Stimulated activated naive B cell treated with anti-CD40 and anti-IgM and Interleukin-4, amounts not matched to agents 10 μg/mL and 1 μg/mL and 100 μg/mL, for 72 hours (primary cell): ENCODE measurements at regions not wholly inside any gene's neighbourhood (a gene's known extent, or its start where the extent isn't known, plus 50 kb on each side); places are given as distances from the start of the nearest gene placed in this dataset.
A peak's percentile ranks its signal among the peaks of the same experiment; 100 is the strongest.

Source experiments
- ATAC-seq, 2 donors: fragments of 150-1000 bp; cut with Tn5 transposase; replicated peaks; 2 replicates each; pipeline ENCODE4 v1.10.0; 2021; ENCODE audit warnings: moderate library complexity in 1 of 2
- DNase-seq: peaks from one replicate; pipeline ENCODE4 v3.0.0; 2021
- H3K27ac Mint-ChIP-seq: one replicate; pipeline ENCODE4 v1.8.0; 2022; ENCODE audit warnings: mild to moderate bottlenecking, mixed read lengths
- H3K27me3 Mint-ChIP-seq, 2 donors: one replicate each; pipeline ENCODE4 v1.8.0; 2022; ENCODE audit warnings: mixed read lengths in 2 of 2
- H3K36me3 Mint-ChIP-seq, 2 donors: one replicate each; pipeline ENCODE4 v1.8.0; 2022; ENCODE audit warnings: mixed read lengths in 2 of 2, mild to moderate bottlenecking in 1 of 2
- H3K4me1 Mint-ChIP-seq, 2 donors: one replicate each; pipeline ENCODE4 v1.8.0; 2022; ENCODE audit warnings: mixed read lengths in 2 of 2, mild to moderate bottlenecking in 1 of 2
- H3K4me3 Mint-ChIP-seq, 2 donors: one replicate each; pipeline ENCODE4 v1.8.0; 2022; ENCODE audit warnings: mild to moderate bottlenecking in 2 of 2, mixed read lengths in 2 of 2, moderate library complexity in 1 of 2
- H3K9me3 Mint-ChIP-seq, 2 donors: one replicate each; pipeline ENCODE4 v1.8.0; 2022; ENCODE audit warnings: mixed read lengths in 2 of 2, mild to moderate bottlenecking in 1 of 2

- H3K27me3 Mint-ChIP-seq = peaks cover 12 to 19% of the 10 kb centered on the region in 2 donors
- peaks cover 0 to 1% of the 10 kb centered on the region in 2 donors for H3K4me1 Mint-ChIP-seq
- peaks cover 2 to 4% of the 10 kb centered on the region in 2 donors for H3K36me3 Mint-ChIP-seq
These were observed 172.2 kb downstream of the OLFM4 start for GRCh38 chr13:53200498-53201453.

GRCh38 chr13:53201454-53202225 is 173.0 kb downstream of the OLFM4 start:
- DNase-seq (no peak), ATAC-seq (peak in 1 of 2 donors; percentile 36)
- no peak overlapping the region for H3K27ac Mint-ChIP-seq
- no peak overlapping the region for H3K4me3 Mint-ChIP-seq
- peaks cover 0 to 1% of the 10 kb centered on the region in 2 donors for H3K4me1 Mint-ChIP-seq
- peaks cover 12 to 19% of the 10 kb centered on the region in 2 donors for H3K27me3 Mint-ChIP-seq
- H3K36me3 Mint-ChIP-seq = peaks cover 2 to 4% of the 10 kb centered on the region in 2 donors
- H3K9me3 Mint-ChIP-seq = peaks cover 0 to 2% of the 10 kb centered on the region in 2 donors

More at GRCh38 chr13:53200498-53201453, 172.2 kb downstream of the OLFM4 start:
- ATAC-seq = peak in 1 of 2 donors; percentile 23
- DNase-seq = no peak
- Mint-ChIP-seq H3K27ac (no peak overlapping the region), H3K4me3 (no peak overlapping the region), H3K9me3 (peaks cover 0 to 2% of the 10 kb centered on the region in 2 donors)

- peaks cover 0 to 3% of the 10 kb centered on the region in 2 donors for H3K9me3 Mint-ChIP-seq
- ATAC-seq = no peak
- peaks cover 7 to 20% of the 10 kb centered on the region in 2 donors for H3K27me3 Mint-ChIP-seq
- no peak overlapping the region for H3K4me3 Mint-ChIP-seq
- peaks cover 0 to 2% of the 10 kb centered on the region in 2 donors for H3K36me3 Mint-ChIP-seq
- no peak for DNase-seq
- H3K27ac Mint-ChIP-seq = no peak overlapping the region
- no peaks in the 10 kb centered on the region for H3K4me1 Mint-ChIP-seq
These were observed 176.0 kb downstream of the OLFM4 start for GRCh38 chr13:53204598-53204997.

GRCh38 chr13:53206455-53206854 is 177.8 kb downstream of the OLFM4 start:
- Mint-ChIP-seq H3K4me3 (no peak overlapping the region), H3K36me3 (peaks cover 0 to 2% of the 10 kb centered on the region in 2 donors), H3K27ac (no peak overlapping the region), H3K27me3 (peaks cover 5 to 17% of the 10 kb centered on the region in 2 donors), H3K9me3 (peaks cover 0 to 3% of the 10 kb centered on the region in 2 donors), H3K4me1 (no peaks in the 10 kb centered on the region)
- ATAC-seq (no peak), DNase-seq (no peak)

- H3K4me3 Mint-ChIP-seq = no peak overlapping the region
- no peaks in the 10 kb centered on the region for H3K36me3 Mint-ChIP-seq
- no peak overlapping the region for H3K27ac Mint-ChIP-seq
- no peak for ATAC-seq
- H3K4me1 Mint-ChIP-seq = no peaks in the 10 kb centered on the region
- peaks cover 5 to 9% of the 10 kb centered on the region in 2 donors for H3K27me3 Mint-ChIP-seq
- H3K9me3 Mint-ChIP-seq = peaks cover 0 to 3% of the 10 kb centered on the region in 2 donors
- DNase-seq = no peak
These were observed 178.9 kb downstream of the OLFM4 start for GRCh38 chr13:53207556-53207955.

- ATAC-seq = no peak
- H3K27me3 Mint-ChIP-seq = no peaks in the 10 kb centered on the region
These were observed 185.8 kb downstream of the OLFM4 start for GRCh38 chr13:53214433-53214832.

GRCh38 chr13:53215563-53215962 is 186.9 kb downstream of the OLFM4 start:
- ATAC-seq (no peak), DNase-seq (no peak)
- no peak overlapping the region for H3K27ac Mint-ChIP-seq
- H3K9me3 Mint-ChIP-seq = no peaks in the 10 kb centered on the region
- H3K4me1 Mint-ChIP-seq = no peaks in the 10 kb centered on the region
- no peaks in the 10 kb centered on the region for H3K27me3 Mint-ChIP-seq
- H3K4me3 Mint-ChIP-seq = no peak overlapping the region
- no peaks in the 10 kb centered on the region for H3K36me3 Mint-ChIP-seq

More at GRCh38 chr13:53214433-53214832, 185.8 kb downstream of the OLFM4 start:
- no peak for DNase-seq
- H3K27ac Mint-ChIP-seq = no peak overlapping the region
- H3K9me3 Mint-ChIP-seq = no peaks in the 10 kb centered on the region
- no peaks in the 10 kb centered on the region for H3K4me1 Mint-ChIP-seq
- no peak overlapping the region for H3K4me3 Mint-ChIP-seq
- H3K36me3 Mint-ChIP-seq = no peaks in the 10 kb centered on the region

- Mint-ChIP-seq H3K9me3 (peaks cover 0 to 1% of the 10 kb centered on the region in 2 donors), H3K27ac (no peak overlapping the region), H3K4me1 (no peaks in the 10 kb centered on the region), H3K27me3 (no peaks in the 10 kb centered on the region), H3K4me3 (no peak overlapping the region), H3K36me3 (no peaks in the 10 kb centered on the region)
- DNase-seq = no peak
- no peak for ATAC-seq
These were observed 188.2 kb downstream of the OLFM4 start for GRCh38 chr13:53216773-53217172.

- no peak for ATAC-seq
- H3K27me3 Mint-ChIP-seq = no peaks in the 10 kb centered on the region
- H3K4me1 Mint-ChIP-seq = no peaks in the 10 kb centered on the region
- no peak overlapping the region for H3K27ac Mint-ChIP-seq
- H3K9me3 Mint-ChIP-seq = peaks cover 1 to 2% of the 10 kb centered on the region in 2 donors
- H3K36me3 Mint-ChIP-seq = no peaks in the 10 kb centered on the region
- H3K4me3 Mint-ChIP-seq = no peak overlapping the region
- no peak for DNase-seq
These were observed 188.6 kb downstream of the OLFM4 start for GRCh38 chr13:53217194-53217593.

GRCh38 chr13:53220038-53220437 is 191.4 kb downstream of the OLFM4 start:
- H3K27ac Mint-ChIP-seq = no peak overlapping the region
- ATAC-seq = no peak
- peaks cover 5 to 9% of the 10 kb centered on the region in 2 donors for H3K9me3 Mint-ChIP-seq
- DNase-seq = no peak
- no peak overlapping the region for H3K4me3 Mint-ChIP-seq
- no peaks in the 10 kb centered on the region for H3K36me3 Mint-ChIP-seq
- no peaks in the 10 kb centered on the region for H3K27me3 Mint-ChIP-seq
- no peaks in the 10 kb centered on the region for H3K4me1 Mint-ChIP-seq

- H3K27me3 Mint-ChIP-seq = no peaks in the 10 kb centered on the region
- H3K4me1 Mint-ChIP-seq = no peaks in the 10 kb centered on the region
- no peaks in the 10 kb centered on the region for H3K9me3 Mint-ChIP-seq
- ATAC-seq = no peak
- no peak overlapping the region for H3K4me3 Mint-ChIP-seq
- no peak overlapping the region for H3K27ac Mint-ChIP-seq
- DNase-seq = no peak
- no peaks in the 10 kb centered on the region for H3K36me3 Mint-ChIP-seq
These were observed 209.1 kb downstream of the OLFM4 start for GRCh38 chr13:53237696-53238095.

- ATAC-seq (no peak), DNase-seq (no peak)
- Mint-ChIP-seq H3K27me3 (no peaks in the 10 kb centered on the region), H3K4me3 (no peak overlapping the region), H3K4me1 (no peaks in the 10 kb centered on the region), H3K27ac (no peak overlapping the region), H3K36me3 (no peaks in the 10 kb centered on the region), H3K9me3 (no peaks in the 10 kb centered on the region)
These were observed 209.6 kb downstream of the OLFM4 start for GRCh38 chr13:53238261-53238660.

GRCh38 chr13:53240401-53241025 is 211.9 kb downstream of the OLFM4 start:
- Mint-ChIP-seq H3K4me3 (no peak overlapping the region), H3K27me3 (no peaks in the 10 kb centered on the region), H3K9me3 (no peaks in the 10 kb centered on the region), H3K27ac (no peak overlapping the region), H3K36me3 (no peaks in the 10 kb centered on the region), H3K4me1 (no peaks in the 10 kb centered on the region)
- ATAC-seq = no peak
- DNase-seq = no peak

- H3K36me3 Mint-ChIP-seq = no peaks in the 10 kb centered on the region
- ATAC-seq = no peak
- H3K9me3 Mint-ChIP-seq = no peaks in the 10 kb centered on the region
- H3K27ac Mint-ChIP-seq = no peak overlapping the region
- H3K4me3 Mint-ChIP-seq = no peak overlapping the region
- DNase-seq = no peak
- no peaks in the 10 kb centered on the region for H3K4me1 Mint-ChIP-seq
- H3K27me3 Mint-ChIP-seq = no peaks in the 10 kb centered on the region
These were observed 213.3 kb downstream of the OLFM4 start for GRCh38 chr13:53241891-53242348.
